Hippocampal formation (tissue), 2 donors: ENCODE measurements at regions not wholly inside any gene's neighbourhood (a gene's known extent, or its start where the extent isn't known, plus 50 kb on each side); places are given as distances from the start of the nearest gene placed in this dataset.
"Not testable (repeated sequence)": the region's sequence is repeated elsewhere in the genome, so short reads cannot be mapped to it uniquely, and the experiment has no call there.

Experiments used
- DNase-seq, 2 donors: peaks; one replicate each; lab custom pipeline; 2025; lab: John Stamatoyannopoulos, UW

- DNase-seq = no peak
Observed at GRCh38 chr6:81126150-81126549, 626.3 kb downstream of the TENT5A start.

GRCh38 chr6:81120280-81120679 lies 632.2 kb downstream of the TENT5A start:
- no peak for DNase-seq

- no peak for DNase-seq
Observed at GRCh38 chr6:81105998-81106397, 646.5 kb downstream of the TENT5A start.

GRCh38 chr6:81098109-81098814 lies 654.2 kb downstream of the TENT5A start:
- no peak for DNase-seq

- not testable (repeated sequence) for DNase-seq
Observed at GRCh38 chr6:81096464-81096863, 656.0 kb downstream of the TENT5A start.

DNA sequence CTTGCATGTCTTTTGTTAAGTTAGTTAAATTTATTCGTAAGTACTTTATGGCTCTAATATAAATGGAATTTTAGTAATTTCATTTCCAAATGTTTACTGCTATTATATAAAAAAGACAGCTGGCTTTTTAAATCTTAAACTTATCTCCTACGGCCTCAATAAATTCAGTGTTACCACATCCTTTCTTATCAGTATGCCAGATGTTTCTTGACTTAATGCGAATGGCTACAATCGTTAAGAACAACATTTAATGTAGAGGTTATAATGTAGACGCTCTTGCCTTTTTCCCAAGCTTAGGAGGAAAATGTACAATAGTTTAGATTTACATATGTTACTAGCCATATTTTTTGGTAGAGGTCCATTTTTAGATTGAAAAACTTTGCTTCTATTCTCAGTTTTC lies 659.4 kb downstream of the TENT5A start:
- no peak for DNase-seq

- no peak for DNase-seq
Observed at GRCh38 chr6:81088145-81088544, 664.3 kb downstream of the TENT5A start.

DNA sequence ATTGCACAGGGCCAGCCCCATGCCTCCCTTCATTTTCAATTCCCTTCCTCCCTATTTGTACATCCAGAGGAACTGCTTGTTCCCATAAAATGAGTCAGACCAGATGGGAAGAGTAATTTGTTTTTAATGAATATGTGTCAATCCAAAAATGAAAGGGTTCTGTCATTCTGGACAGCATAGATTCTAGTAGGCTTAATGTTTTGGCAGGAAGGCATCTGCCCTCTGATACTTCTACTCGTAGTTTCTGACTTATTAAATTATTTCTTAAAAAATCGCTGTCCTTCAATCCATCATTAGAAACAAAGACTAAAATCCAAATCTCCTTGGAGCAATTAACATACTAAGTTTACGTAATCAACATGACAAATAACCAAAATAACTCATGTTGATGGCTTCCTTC lies 665.5 kb downstream of the TENT5A start:
- no peak for DNase-seq

- no peak for DNase-seq
Observed at GRCh38 chr6:81085431-81085790, 667.1 kb downstream of the TENT5A start.

GRCh38 chr6:81084776-81085430 lies 667.6 kb downstream of the TENT5A start:
- DNase-seq = no peak

- peak in 1 of 2 donors; percentile 5 for DNase-seq
Observed at GRCh38 chr6:81075974-81076373, 676.5 kb downstream of the TENT5A start.

- DNase-seq = no peak
Observed at GRCh38 chr6:81073318-81073717, 679.2 kb downstream of the TENT5A start.

- DNase-seq = no peak
Observed at GRCh38 chr6:81071121-81071520, 681.4 kb downstream of the TENT5A start.

DNA sequence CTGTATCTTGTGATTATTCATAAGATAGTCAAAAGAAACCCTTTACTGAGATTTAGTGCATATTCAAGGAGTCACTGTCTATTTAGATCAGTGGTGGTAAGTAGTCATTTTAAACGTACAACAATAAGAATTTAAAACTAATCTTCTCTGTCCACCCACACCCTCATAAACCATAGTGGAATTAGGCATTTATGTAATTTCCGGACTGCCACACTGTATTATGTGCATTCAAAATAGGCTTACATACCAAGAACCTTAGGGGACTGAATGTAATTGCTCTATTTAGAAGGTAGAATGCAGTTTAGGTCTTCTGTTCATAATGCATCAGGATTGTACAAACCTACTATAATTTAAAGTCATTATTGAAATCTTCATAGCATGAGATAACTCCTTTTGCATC lies 685.4 kb downstream of the TENT5A start:
- DNase-seq = no peak

DNA sequence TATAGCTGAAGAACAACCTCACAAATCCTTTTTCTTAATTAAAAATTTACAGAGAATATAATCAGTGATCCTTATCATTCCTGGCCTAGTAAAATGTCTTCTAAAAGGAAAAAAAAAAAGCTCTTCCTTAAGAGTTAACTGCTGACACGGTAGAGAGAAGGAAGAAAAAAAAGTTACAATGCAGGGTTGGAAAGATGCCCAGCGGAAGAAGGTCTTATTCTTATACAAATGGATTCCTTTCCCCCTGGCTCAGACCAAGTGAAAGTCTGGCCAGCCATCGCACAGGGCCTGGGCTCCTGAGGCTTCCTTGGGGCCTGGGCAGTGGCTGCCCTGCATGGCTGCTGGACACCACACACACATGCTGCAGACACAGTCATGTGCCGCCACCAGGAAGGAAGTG lies 688.6 kb downstream of the TENT5A start:
- no peak for DNase-seq

DNA sequence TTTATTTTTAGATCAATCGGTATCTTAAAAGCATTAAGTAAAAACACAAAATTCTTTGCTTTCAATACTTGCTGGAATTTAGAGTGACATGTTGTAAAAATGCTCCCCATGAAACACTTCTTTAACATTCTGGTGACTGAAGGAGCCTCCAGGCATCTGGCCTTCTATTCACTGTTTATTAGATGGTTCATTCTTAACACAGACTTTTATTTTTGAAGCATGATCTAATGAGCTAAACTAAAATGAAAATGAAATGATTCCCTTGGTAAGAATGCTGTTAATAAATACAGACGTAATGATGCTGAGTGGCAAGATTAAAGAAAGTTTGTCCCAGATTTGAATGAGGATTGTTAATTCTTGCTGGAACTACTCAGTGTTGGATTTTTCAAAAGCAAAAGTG lies 698.4 kb downstream of the TENT5A start:
- DNase-seq = no peak

GRCh38 chr6:81051952-81052351 lies 700.5 kb downstream of the TENT5A start:
- DNase-seq = no peak

GRCh38 chr6:81049425-81050042 lies 702.9 kb downstream of the TENT5A start:
- no peak for DNase-seq

DNA sequence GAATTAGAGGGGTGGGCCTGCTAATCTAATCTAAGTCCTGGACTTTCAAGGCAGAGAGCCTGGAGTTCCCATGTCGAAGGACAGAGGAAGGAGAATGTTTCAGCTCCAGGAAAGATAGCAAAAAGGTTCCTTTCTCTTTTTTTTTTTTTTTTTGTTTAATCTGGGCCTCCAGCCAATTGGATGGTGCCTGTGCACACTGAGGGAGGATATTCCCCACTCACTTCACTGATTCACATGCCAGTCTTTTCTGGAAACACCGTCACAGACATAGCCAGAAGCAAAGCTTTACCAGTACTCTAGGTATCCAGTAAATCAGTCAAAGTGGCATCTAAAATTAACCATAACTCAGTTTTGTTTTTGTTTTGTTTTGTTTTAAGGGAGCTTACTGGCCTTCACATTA lies 721.1 kb downstream of the TENT5A start:
- DNase-seq = no peak

DNA sequence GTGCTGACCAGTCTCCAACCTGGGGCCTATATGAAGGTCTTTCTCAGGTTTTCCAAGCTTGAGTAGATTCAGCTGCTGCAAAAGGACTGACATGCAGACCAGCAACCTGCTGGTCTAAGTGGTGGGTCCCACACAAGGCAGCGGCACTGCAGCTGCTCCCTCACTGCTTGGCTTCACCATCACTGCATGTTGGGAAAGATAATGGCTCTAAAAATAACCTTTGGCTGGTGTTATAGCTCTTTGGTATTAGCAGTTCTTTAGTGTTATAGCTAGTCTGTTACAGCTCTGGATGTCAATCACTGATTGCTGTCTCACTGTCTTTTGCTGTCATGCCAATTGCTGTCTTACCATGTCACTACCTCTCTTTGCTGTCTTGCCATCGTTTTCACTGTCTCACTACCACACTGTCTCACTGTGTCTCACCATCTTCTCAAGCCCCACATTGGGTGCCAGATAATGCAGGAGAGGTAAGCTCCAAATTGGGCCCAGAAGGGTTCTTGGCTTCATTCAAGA lies 726.4 kb downstream of the TENT5A start:
- no peak for DNase-seq

- DNase-seq = no peak
Observed at GRCh38 chr6:81023709-81024108, 728.8 kb downstream of the TENT5A start.

DNA sequence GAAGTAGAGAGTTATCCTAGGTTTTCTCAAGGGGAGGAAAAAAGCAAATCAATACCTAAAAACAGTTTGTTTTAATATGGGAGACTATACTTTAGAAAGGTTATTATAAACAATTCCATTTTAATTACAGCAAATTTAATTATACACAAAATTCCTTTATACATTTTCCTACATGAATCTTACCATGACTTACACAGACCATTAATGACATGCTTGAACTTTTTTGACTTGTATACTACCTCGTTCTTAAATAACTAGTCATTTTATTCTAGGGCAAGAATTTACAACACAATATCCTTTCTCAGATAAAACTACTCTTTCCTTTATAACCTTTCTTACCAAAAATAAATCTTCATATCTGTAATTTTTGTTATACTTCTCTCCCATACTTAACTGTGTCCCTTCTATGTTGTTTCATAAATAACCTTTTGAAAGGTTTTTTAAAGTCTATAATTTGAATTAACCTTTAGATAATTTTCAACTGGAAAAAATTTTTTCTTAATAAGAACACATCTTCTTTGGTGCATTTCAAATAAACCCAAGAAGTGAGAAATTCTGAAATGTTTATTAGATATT lies 729.4 kb downstream of the TENT5A start:
- DNase-seq = no peak

GRCh38 chr6:81017586-81017985 lies 734.9 kb downstream of the TENT5A start:
- not testable (repeated sequence) for DNase-seq
